ENCODE measurements at regions not wholly inside any gene's neighbourhood (a gene's known extent, or its start where the extent isn't known, plus 50 kb on each side); places are given as distances from the start of the nearest gene placed in this dataset.

GRCh38 chr6:79797912-79798311 is 149.4 kb downstream of the ELOVL4 start:
- Histone ChIP-seq H3K27me3 (ENCODE audit: insufficient read depth, low read length) (no peaks in the 10 kb centered on the region), H4K20me1 (ENCODE audit: control insufficient read depth, insufficient read depth, insufficient read length) (no peaks in the 10 kb centered on the region), H3K4me1 (ENCODE audit: insufficient read depth, low read length) (no peaks in the 10 kb centered on the region), H3K27ac (ENCODE audit: insufficient read length, low read depth, low read length) (no peak overlapping the region), H3K56ac (ENCODE audit: insufficient read length, low read depth, low read length) (no peak overlapping the region), H2BK12ac (ENCODE audit: insufficient read length, low read depth, low read length) (no peak overlapping the region), H3K14ac (ENCODE audit: insufficient read depth, low read length) (no peak overlapping the region), H4K5ac (ENCODE audit: insufficient read length, low read depth, low read length) (no peak overlapping the region), H4K8ac (replicated peaks; ENCODE audit: insufficient read length, low read depth, low read length) (no peak overlapping the region), H3K4me2 (ENCODE audit: insufficient read depth, insufficient read length, low read length) (no peak overlapping the region), H2BK120ac (ENCODE audit: low read depth, low read length, poor library complexity, severe bottlenecking) (no peak overlapping the region), H3K79me1 (ENCODE audit: insufficient read depth, low read depth, low read length, poor library complexity, severe bottlenecking) (no peaks in the 10 kb centered on the region), H2AK5ac (ENCODE audit: insufficient read length, low read length) (no peak overlapping the region), H3K4ac (ENCODE audit: low read depth, low read length) (no peak overlapping the region), H3K18ac (ENCODE audit: insufficient read length, low read depth, low read length) (no peak overlapping the region), H3K23me2 (ENCODE audit: insufficient read length, low read depth, low read length, poor library complexity, severe bottlenecking) (no peaks in the 10 kb centered on the region), H2BK15ac (ENCODE audit: low read depth, low read length) (no peak overlapping the region), H3K79me2 (ENCODE audit: insufficient read depth, low read length) (no peaks in the 10 kb centered on the region), H3K23ac (ENCODE audit: insufficient read length, low read depth, low read length) (no peak overlapping the region), H4K91ac (ENCODE audit: insufficient read length, low read depth, low read length) (no peak overlapping the region), H2AFZ (ENCODE audit: low read length) (no peak overlapping the region), H3K9ac (ENCODE audit: extremely low read depth, insufficient read length, low read length) (no peak overlapping the region), H3K9me3 (ENCODE audit: control insufficient read depth, low read depth, low read length) (no peaks in the 10 kb centered on the region), H3T11ph (ENCODE audit: low read length) (no peak overlapping the region), H2BK20ac (ENCODE audit: low read depth, low read length, poor library complexity, severe bottlenecking) (no peak overlapping the region), H2BK5ac (ENCODE audit: insufficient read length, low read length) (no peak overlapping the region)
- no CpG with 5 or more reads among the region's 2 CpGs for WGBS (ENCODE audit: extremely low coverage, insufficient read length, low lambda C conversion rate)
- TF ChIP-seq CTCF (conservative IDR thresholded peaks at IDR 0.05) = no peak
- Mint-ChIP-seq H3K27me3 (ENCODE audit: low read depth) (no peaks in the 10 kb centered on the region), H3K4me3 (no peak overlapping the region), H3K9me3 (no peaks in the 10 kb centered on the region), H3K36me3 (ENCODE audit: insufficient read depth in 1 of 3, low read depth in 3 of 3) (no peaks in the 10 kb centered on the region; a peak in 1 of 7 replicates), H3K4me1 (peaks cover 4% of the 10 kb centered on the region in 2 experiments), H3K27ac (no peak overlapping the region)
- DNase-seq = no peak

All from H9 (cell line).